NCI-H2107 treated with DMSO at 0.1 percent for 48 hours (cell line): ENCODE measurements at regions not wholly inside any gene's neighbourhood (a gene's known extent, or its start where the extent isn't known, plus 50 kb on each side); places are given as distances from the start of the nearest gene placed in this dataset.
"Not testable (repeated sequence)": the region's sequence is repeated elsewhere in the genome, so short reads cannot be mapped to it uniquely, and the experiment has no call there.

Experiments used
- DNase-seq: peaks from one replicate; lab custom pipeline; 2025; ENCODE audit not compliant: unreplicated experiment; lab: John Stamatoyannopoulos, UW

GRCh38 chr6:48449002-48449401 lies 338.0 kb upstream of the PTCHD4 start:
- no peak for DNase-seq

DNA sequence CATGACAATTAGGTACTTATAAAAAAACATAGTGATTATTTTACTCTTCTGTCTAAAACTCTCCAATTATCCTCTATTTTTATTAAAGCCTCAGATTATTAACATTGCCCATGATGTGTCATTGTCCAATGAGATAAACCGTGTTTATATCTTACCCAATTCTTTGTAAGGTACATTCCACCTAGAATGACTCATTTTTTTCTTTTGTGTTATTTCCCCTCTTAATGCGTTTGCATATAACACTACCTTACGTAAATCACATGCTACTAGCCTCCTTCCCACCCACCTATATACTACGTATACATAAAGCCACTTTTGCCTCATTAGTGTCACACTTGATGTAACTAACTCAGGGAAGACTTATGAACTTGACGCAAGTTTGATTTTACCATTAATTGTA lies 336.3 kb upstream of the PTCHD4 start:
- DNase-seq = no peak

GRCh38 chr6:48429610-48430009 lies 318.6 kb upstream of the PTCHD4 start:
- DNase-seq = no peak

DNA sequence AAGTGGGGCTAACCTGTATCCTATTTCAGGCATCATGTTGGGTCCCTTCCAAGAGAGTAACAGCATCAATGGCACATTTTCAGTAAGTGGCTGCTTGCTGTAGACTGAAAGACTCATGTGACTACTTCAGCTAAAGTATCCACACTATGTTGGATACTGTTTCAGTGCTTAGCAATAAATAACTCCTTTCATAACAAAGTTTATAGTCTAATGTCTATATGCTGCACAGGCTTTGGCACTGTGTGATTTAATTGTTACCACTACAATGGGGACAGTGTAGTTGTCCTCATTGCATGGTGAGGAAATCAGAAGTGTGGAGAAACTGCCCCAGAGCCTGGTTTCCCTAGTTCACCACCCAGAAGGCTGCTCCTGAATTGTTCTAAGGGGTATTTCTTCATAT lies 318.0 kb upstream of the PTCHD4 start:
- no peak for DNase-seq

DNA sequence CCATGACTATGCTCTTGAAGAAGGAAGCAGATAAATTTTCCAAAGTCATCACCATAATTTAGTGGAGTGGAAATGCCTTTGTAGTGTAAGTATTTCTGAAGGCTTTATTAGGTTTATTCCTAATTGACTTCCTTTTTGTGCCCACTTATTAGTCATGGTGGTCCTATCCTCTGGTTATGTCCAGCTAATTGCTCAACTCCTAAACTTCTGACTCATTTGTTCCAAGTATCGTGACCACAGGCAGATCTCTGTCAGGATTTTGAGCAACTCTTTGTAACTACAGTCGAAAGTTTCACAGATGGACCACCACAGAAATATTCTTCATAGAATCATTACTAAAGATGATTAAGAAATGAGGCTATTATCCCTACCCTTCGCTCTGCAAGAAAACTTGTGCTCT lies 315.6 kb upstream of the PTCHD4 start:
- no peak for DNase-seq

DNA sequence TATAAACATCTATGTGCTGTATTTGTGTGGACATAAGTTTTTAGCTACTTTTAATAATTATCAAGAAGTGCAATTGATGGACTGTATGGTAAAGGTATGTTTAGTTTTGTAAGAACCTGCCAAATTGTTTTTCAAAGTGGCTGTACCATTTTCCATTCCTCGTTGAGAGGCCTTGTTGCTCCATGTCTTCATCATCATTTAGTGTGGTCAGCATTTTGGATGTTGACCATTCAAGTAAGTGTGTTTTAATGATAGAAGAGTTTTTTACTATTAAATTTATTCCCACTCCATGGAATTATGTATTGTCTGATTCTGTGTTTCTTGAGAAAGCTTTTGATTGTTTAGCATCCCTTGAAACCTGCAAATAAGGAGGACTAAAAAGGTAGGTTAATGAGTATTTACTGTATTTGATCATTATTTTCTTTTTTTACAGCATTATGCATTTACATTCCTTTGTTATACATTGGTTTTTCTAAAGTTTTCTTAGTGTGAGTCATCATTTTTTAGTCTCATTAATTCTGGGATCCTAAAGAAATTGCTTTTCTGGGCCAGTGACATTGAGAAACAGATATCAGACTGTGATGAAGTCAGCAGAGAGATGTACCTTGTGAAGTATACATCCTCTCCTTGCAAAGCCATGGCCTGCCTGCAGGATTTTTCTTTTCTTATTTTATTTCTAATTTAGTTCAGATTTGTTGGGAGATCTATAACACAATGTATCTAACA lies 312.8 kb upstream of the PTCHD4 start:
- DNase-seq = no peak

- no peak for DNase-seq
Observed at GRCh38 chr6:48419992-48420391, 309.0 kb upstream of the PTCHD4 start.

DNA sequence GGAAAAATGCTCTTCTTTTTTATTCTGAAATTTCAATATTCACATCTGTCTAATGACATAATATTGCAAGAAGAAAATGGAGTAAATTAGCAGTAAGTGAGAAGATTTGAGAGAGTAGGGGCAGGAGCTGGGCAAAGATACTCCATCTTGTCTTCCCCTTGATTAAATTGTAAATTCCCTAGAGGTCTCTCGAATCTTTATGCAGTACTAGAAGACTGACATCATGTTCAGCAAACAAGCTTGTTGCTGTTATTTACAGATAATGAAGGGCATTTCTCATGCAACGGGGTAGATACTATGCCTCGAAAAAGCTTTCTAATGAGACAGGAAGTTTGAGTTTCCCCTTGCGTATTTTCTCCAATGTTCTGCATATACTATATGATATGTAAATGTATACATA lies 306.9 kb upstream of the PTCHD4 start:
- DNase-seq = no peak

DNA sequence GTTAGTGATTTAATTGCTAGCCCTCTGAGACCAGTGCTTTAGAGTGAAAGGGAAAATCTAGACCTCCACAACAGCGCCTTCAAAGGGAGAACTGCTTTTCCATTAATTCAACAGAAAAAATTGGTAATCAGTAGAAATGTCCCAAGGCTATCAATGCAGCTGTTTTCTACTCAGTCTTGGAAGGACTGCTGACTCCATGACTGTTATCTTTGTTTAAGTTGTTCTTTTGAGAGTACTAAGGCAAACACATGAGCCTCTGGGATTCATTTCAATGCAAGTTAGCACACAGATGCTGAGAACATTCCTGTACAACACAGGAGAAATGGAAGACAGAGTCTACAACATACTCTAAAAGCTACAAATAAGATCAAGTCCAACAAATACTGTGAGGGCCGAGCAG lies 301.7 kb upstream of the PTCHD4 start:
- DNase-seq = no peak

DNA sequence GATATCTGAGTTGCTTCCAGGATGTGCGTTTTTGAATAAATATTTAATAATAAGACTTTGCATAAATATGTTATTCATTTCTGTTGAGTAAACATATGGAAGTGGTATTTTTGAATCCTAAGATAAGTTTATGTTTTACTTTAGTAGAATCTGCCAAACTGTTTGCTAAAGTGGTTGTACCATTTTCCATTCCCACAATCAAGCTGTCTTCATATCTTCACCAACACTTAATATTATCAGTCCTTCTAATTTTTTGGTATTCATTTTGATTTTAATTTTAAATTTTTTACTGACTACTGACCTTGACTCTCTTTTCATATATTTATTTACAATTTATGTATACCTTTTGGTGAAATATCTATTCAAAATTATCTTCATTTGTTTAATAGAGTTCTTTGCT lies 293.9 kb upstream of the PTCHD4 start:
- DNase-seq = no peak

DNA sequence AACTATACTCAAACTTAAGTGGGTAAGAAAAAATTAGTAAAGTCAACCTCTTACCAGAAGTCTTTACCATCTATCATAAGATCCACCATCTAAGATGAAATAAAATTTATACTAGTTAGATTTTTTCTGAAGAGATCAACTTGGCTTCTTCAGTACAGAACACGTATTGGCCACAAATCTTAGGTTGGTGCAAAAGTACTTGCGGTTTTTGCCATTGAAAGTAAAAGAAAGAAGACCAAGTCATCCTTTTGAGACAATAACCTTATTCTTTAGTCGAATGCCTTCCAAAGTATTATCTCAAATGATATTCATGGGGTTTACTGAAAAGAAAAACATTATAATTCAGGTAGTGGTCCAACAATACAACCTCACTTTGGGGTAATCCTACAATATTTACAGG lies 292.6 kb upstream of the PTCHD4 start:
- DNase-seq = no peak

DNA sequence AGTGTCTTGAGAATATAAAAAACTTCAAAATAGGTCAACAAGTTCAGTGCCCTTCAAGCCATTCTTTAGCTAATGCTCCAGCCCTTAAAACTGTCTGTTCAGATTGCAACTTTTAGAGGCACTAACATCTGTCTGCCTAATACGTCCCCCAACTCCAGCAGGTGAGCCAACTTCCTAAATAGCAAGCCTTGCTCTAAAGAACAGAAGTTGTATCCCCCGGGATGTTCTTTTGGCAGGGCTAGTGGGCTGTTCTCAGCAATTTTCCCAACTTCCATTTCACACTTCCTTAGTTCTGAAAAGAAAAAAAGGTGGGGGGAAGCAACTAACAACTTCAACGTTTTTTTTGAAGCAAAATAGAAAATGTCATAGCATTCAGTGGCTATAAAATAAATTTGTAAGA lies 290.0 kb upstream of the PTCHD4 start:
- DNase-seq = no peak

DNA sequence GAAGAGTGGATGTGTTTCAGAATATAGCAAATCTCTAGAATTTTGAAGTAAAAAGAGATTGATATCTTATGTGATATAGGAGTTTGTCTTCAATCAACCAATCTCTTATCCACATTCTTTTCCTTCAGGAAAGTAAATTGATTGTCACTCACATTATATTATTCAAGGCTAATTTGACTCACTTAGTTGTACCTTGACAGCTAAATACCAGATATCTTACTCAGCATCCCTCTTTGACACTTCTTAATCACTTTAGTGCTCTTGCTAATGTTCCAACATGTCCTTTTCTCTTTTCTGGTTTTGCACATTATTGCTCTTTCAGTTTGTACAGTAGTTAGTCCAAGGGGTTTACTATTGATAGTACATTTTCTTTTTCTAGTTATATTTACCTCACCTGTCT lies 286.9 kb upstream of the PTCHD4 start:
- DNase-seq = no peak

DNA sequence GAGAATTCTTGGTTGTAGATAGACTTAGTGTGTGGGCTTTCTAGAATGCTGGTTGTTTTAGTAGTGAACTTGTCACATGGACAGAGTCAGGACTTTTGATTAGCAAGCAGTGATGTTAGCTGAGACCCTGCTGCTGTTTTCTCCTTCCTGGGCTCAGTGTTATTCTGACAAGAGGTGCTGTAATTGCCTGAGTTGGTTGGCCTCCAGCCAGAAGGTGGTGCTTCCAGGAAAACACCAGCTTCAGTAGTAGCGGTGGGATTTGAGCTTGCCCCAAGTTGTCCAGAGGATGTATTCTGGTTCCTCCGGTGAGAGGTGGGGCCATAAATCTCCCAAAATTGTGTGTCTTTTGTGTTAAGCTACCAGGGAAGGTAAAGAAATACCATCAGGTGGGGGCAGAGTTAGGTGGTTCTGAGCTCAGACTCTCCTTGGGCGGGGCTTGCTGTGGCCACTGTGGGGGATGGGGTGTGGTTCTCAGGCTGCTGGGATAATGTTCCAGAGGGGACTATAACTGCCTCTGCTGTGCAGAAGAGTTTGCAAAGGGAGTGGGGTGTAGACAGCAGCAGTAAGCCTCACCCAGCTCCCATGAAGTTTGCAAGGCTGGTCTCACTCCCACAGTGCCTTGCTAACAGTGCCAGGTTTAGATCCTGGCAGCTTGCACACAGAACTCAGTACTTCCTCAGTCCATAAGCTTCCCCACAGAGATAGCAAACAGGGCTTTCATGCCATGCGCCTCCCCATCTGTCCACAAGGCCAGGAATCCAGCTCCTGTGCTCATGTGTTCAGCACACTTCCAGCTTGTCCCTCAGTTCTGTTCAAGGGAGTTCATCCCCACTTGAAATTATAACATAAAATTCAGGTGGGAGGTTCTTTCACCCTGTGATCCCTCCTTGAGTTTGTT lies 278.4 kb upstream of the PTCHD4 start:
- no peak for DNase-seq

- no peak for DNase-seq
Observed at GRCh38 chr6:48388044-48388443, 277.0 kb upstream of the PTCHD4 start.

DNA sequence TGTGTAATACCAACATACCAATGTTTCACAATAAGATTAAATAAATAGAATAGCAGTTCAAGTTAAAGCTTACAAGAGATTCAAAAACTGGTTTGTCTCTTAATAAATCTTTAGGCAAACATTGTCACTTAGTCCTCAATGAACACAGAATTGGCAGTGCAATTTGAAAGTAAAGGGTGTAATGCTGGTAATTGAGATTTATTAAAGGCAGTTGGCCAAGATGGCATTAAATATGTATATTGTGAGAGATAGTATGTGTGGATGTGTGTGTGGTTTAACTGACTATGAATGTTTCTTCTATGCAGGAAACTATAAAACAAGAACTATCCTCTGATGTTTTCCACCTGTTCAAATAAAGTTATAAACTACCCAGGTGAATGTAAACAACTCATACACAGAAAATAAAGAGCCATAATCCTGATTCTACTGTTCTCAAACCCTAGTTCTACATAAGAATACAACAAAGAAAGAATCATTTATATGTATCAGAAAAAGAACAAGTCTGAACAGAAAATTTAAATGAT lies 267.9 kb upstream of the PTCHD4 start:
- DNase-seq = no peak

GRCh38 chr6:48377115-48377514 lies 266.1 kb upstream of the PTCHD4 start:
- DNase-seq = no peak

DNA sequence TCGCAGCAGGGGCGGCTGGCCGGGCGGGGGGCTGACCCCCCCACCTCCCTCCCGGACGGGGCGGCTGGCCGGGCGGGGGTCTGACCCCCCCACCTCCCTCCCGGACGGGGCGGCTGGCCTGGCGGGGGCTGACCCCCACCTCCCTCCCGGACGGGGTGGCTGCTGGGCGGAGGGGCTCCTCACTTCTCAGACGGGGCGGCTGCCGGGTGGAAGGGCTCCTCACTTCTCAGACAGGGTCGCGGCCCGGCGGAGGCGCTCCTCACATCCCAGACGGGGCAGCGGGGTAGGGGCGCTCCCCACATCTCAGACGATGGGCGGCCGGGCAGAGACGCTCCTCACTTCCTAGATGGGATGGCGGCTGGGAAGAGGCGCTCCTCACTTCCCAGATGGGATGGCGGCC lies 260.2 kb upstream of the PTCHD4 start:
- DNase-seq = not testable (repeated sequence)

DNA sequence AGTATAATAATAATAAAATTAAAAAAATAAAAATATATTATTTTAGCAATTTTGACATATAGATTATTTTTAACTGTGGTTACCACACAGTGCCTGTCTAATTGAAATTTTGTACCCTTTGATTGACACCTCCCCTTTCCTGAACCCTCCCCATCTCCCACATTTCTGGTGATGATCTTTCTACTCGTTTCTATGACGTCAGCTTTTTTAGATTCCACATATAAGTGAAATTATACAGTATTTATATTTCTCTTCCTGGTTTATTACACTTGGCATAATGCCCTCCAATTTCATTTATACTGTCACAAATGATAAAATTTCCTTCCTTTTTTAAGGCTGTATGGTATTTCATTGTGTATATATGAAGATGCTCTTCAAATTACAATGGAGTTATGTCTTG lies 258.1 kb upstream of the PTCHD4 start:
- DNase-seq = no peak

DNA sequence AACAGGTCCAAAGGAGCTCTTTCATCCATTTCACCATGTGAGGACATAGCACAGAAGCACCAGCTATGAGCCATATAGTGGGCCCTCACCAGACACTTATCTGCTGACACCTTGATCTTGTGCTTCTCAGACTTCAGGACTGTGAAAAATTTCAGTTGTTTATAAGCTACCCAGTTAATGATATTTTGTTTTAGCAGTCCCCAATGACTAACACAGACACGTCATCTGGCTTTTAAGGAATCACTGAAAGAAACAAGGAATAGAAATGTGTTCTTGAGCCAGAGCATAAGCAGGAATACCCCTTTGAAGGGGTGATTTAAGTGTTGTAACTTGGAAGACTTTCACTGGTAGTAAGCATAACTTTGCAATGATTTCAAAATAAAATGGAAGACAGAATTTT lies 214.7 kb upstream of the PTCHD4 start:
- DNase-seq = no peak

DNA sequence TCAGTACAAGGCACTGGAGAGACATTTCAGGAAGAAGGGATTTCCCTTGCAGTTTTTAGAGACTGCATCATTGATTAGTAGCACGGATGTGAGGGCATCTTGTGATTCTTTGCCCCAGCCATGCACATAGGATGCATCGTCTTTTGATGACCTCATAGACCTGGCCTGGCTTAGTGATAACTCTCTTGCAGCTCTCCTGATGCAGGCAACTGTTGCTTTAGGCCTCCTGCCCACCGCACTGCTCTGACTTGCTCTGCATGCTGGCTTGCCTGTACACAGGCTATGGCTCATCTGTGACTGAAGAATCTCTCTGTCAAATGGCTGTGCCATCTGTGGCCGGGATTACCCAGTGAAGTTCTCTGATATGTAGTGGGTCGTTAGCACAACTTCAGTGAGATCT lies 207.7 kb upstream of the PTCHD4 start:
- no peak for DNase-seq

DNA sequence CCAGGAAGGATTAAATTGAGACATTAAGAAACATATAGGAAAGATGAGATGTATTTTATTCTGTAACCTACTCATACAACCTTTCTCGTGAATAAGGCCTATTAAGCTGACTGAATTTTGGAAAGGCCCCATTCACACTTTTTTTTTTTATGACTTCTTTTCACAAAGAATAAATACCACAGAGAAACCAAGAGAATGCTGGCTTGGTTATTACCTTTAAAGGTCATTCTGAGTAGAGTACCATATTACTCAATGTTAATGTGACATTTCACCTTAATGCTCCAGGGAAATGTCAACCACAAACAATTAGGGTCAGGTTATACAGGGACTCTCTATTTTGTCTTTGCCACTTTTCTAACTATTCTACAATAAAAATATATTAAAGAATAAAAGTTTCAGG lies 204.9 kb upstream of the PTCHD4 start:
- DNase-seq = no peak
